ENCODE measurements at regions not wholly inside any gene's neighbourhood (a gene's known extent, or its start where the extent isn't known, plus 50 kb on each side); places are given as distances from the start of the nearest gene placed in this dataset.

GRCh38 chr3:106795553-106795952 lies 581.7 kb upstream of the CCDC54 start:
- no peak for DNase-seq

GRCh38 chr3:106797461-106797860 lies 579.8 kb upstream of the CCDC54 start:
- DNase-seq, result no peak

GRCh38 chr3:106805625-106806024 lies 571.6 kb upstream of the CCDC54 start:
- DNase-seq, result no peak

GRCh38 chr3:106806964-106807363 lies 570.3 kb upstream of the CCDC54 start:
- no peak for DNase-seq

- no peak for DNase-seq
Measured at GRCh38 chr3:106809041-106809440, 568.2 kb upstream of the CCDC54 start.

- no peak for DNase-seq
Measured at GRCh38 chr3:106809623-106810299, 567.5 kb upstream of the CCDC54 start.

- no peak for DNase-seq
Measured at GRCh38 chr3:106810300-106810875, 566.9 kb upstream of the CCDC54 start.

GRCh38 chr3:106811376-106811775 lies 565.9 kb upstream of the CCDC54 start:
- no peak for DNase-seq

GRCh38 chr3:106813742-106814141 lies 563.5 kb upstream of the CCDC54 start:
- DNase-seq, result no peak

GRCh38 chr3:106814231-106814630 lies 563.0 kb upstream of the CCDC54 start:
- no peak for DNase-seq

- DNase-seq, result no peak
Measured at GRCh38 chr3:106816838-106817237, 560.4 kb upstream of the CCDC54 start.

- DNase-seq, result no peak
Measured at GRCh38 chr3:106817706-106818105, 559.5 kb upstream of the CCDC54 start.

- no peak for DNase-seq
Measured at GRCh38 chr3:106819440-106819839, 557.8 kb upstream of the CCDC54 start.

GRCh38 chr3:106820726-106821362 lies 556.4 kb upstream of the CCDC54 start:
- DNase-seq, result no peak

GRCh38 chr3:106821801-106822200 lies 555.4 kb upstream of the CCDC54 start:
- no peak for DNase-seq

- no peak for DNase-seq
Measured at GRCh38 chr3:106822204-106822603, 555.0 kb upstream of the CCDC54 start.

GRCh38 chr3:106823701-106824100 lies 553.5 kb upstream of the CCDC54 start:
- no peak for DNase-seq

GRCh38 chr3:106824856-106825255 lies 552.4 kb upstream of the CCDC54 start:
- DNase-seq, result peak in 1 of 5 experiments; percentile 34

- no peak for DNase-seq
Measured at GRCh38 chr3:106825962-106826605, 551.2 kb upstream of the CCDC54 start.

- peak in 1 of 5 experiments; percentile 66 for DNase-seq
Measured at GRCh38 chr3:106826791-106827311, 550.4 kb upstream of the CCDC54 start.

GRCh38 chr3:106827515-106828213 lies 549.6 kb upstream of the CCDC54 start:
- DNase-seq, result no peak

- DNase-seq, result no peak
Measured at GRCh38 chr3:106829206-106829605, 548.0 kb upstream of the CCDC54 start.

- no peak for DNase-seq
Measured at GRCh38 chr3:106830334-106830733, 546.9 kb upstream of the CCDC54 start.

All from T-helper 2 cell (primary cell).